Cardiac muscle cell (in vitro differentiated cells and primary cell): ENCODE measurements at regions not wholly inside any gene's neighbourhood (a gene's known extent, or its start where the extent isn't known, plus 50 kb on each side); places are given as distances from the start of the nearest gene placed in this dataset.

Source experiments
- DNase-seq, 2 donors: peaks; one replicate each; pipeline versions ENCODE4 v3.0.0 to v3.0.0-alpha.2; 2010 to 2017; ENCODE audit warnings: low read depth in 1 of 2, low spot score in 1 of 2
- H3K27ac ChIP-seq: fragments of 200-600 bp; sonication (generic); 2 replicates; pipeline ENCODE4 v1.5.1; 2016
- H3K27me3 ChIP-seq: fragments of 200-600 bp; sonication (generic); 2 replicates; pipeline ENCODE4 v1.6.0; 2016; ENCODE audit warnings: control low read depth
- H3K36me3 ChIP-seq: fragments of 200-600 bp; sonication (generic); 2 replicates; pipeline ENCODE4 v1.5.1; 2016; ENCODE audit warnings: control low read depth
- H3K4me1 ChIP-seq: fragments of 200-600 bp; sonication (generic); 2 replicates; pipeline ENCODE4 v1.8.1; 2017; ENCODE audit warnings: low read depth, mild to moderate bottlenecking, mixed run types
- H3K4me3 ChIP-seq: fragments of 200-600 bp; sonication (generic); 2 replicates; pipeline ENCODE4 v1.5.1; 2016; ENCODE audit warnings: mild to moderate bottlenecking
- H3K9me3 ChIP-seq: fragments of 200-600 bp; sonication (generic); 2 replicates; pipeline ENCODE4 v1.5.1; 2017; ENCODE audit warnings: low read depth, mild to moderate bottlenecking, control low read depth
- CTCF ChIP-seq: IDR thresholded peaks from 2 replicates; pipeline ENCODE4 v1.5.1; 2012; ENCODE audit warnings: low read depth, mild to moderate bottlenecking, low read length

- no peak overlapping the region for H3K4me3 ChIP-seq
Observed at GRCh38 chr7:46772776-46773175, 809.1 kb downstream of the TNS3 start.

GRCh38 chr7:46767071-46767470 is 814.8 kb downstream of the TNS3 start:
- no peaks in the 10 kb centered on the region for H3K27me3 ChIP-seq
- no peaks in the 10 kb centered on the region for H3K9me3 ChIP-seq
- H3K36me3 ChIP-seq, result no peaks in the 10 kb centered on the region
- H3K27ac ChIP-seq, result no peak overlapping the region
- no peak for TF ChIP-seq CTCF
- no peak for DNase-seq
- no peak overlapping the region for H3K4me3 ChIP-seq
- no peaks in the 10 kb centered on the region for H3K4me1 ChIP-seq

More at GRCh38 chr7:46772776-46773175, 809.1 kb downstream of the TNS3 start:
- DNase-seq, result peak in 1 of 2 donors; percentile 2
- no peaks in the 10 kb centered on the region for H3K27me3 ChIP-seq
- peaks cover 5% of the 10 kb centered on the region for H3K4me1 ChIP-seq
- H3K9me3 ChIP-seq, result no peaks in the 10 kb centered on the region
- H3K27ac ChIP-seq, result no peak overlapping the region
- H3K36me3 ChIP-seq, result no peaks in the 10 kb centered on the region
- TF ChIP-seq CTCF, result no peak

- H3K27ac ChIP-seq, result no peak overlapping the region
- no peak for TF ChIP-seq CTCF
- H3K4me1 ChIP-seq, result no peaks in the 10 kb centered on the region
- H3K36me3 ChIP-seq, result no peaks in the 10 kb centered on the region
- DNase-seq, result peak in 1 of 2 donors; percentile 95
- H3K4me3 ChIP-seq, result no peak overlapping the region
- no peaks in the 10 kb centered on the region for H3K9me3 ChIP-seq
- no peaks in the 10 kb centered on the region for H3K27me3 ChIP-seq
Observed at GRCh38 chr7:46764100-46764936, 817.6 kb downstream of the TNS3 start.

GRCh38 chr7:46763344-46763743 is 818.6 kb downstream of the TNS3 start:
- no peak overlapping the region for H3K4me3 ChIP-seq
- H3K27ac ChIP-seq, result no peak overlapping the region
- H3K9me3 ChIP-seq, result no peaks in the 10 kb centered on the region
- TF ChIP-seq CTCF, result no peak
- DNase-seq, result no peak
- H3K36me3 ChIP-seq, result no peaks in the 10 kb centered on the region
- H3K4me1 ChIP-seq, result no peaks in the 10 kb centered on the region
- no peaks in the 10 kb centered on the region for H3K27me3 ChIP-seq

GRCh38 chr7:46759711-46760480 is 822.0 kb downstream of the TNS3 start:
- peak in 1 of 2 donors; percentile 62 for DNase-seq
- H3K9me3 ChIP-seq, result no peaks in the 10 kb centered on the region
- H3K4me1 ChIP-seq, result no peaks in the 10 kb centered on the region
- no peaks in the 10 kb centered on the region for H3K27me3 ChIP-seq
- H3K36me3 ChIP-seq, result no peaks in the 10 kb centered on the region
- H3K27ac ChIP-seq, result no peak overlapping the region
- no peak overlapping the region for H3K4me3 ChIP-seq
- no peak for TF ChIP-seq CTCF
